Panc1 (cell line): ENCODE measurements at regions not wholly inside any gene's neighbourhood (a gene's known extent, or its start where the extent isn't known, plus 50 kb on each side); places are given as distances from the start of the nearest gene placed in this dataset.
"Not testable (repeated sequence)": the region's sequence is repeated elsewhere in the genome, so short reads cannot be mapped to it uniquely, and the experiment has no call there.

ENCODE experiments used
- ATAC-seq: fragments of 200-7000 bp; cut with Tn5 transposase; 2 replicates; pipeline ENCODE4 v1.9.1; 2020; ENCODE audit warnings: mild to moderate bottlenecking, moderate library complexity
- BruUV-seq: library from RNA; stranded (reverse); fragments of 400-500 nt; replicated peaks from 2 replicates; lab custom pipeline; 2021; lab: Mats Ljungman, UMichigan
- CTCF ChIA-PET: fragments of 300-600 bp; sonication (Branson Sonifier 250); formaldehyde crosslinking; loops from one replicate; lab custom pipeline; 2022; ENCODE audit warnings: antibody characterized with exemption; lab: Charles Lee
- POLR2A ChIA-PET: fragments of 300-600 bp; sonication (Branson Sonifier 250); formaldehyde crosslinking; loops from one replicate; lab custom pipeline; 2022; ENCODE audit warnings: antibody characterized with exemption; lab: Charles Lee
- DNase-seq: peaks from one replicate; pipeline ENCODE4 v3.0.0-alpha.2; 2010; ENCODE audit warnings: low read depth, low spot score
- H3K27ac ChIP-seq: 2 replicates; pipeline ENCODE4 v1.5.1; 2011; ENCODE audit warnings: mild to moderate bottlenecking, low read length, inconsistent platforms
- H3K27me3 ChIP-seq: fragments of 200-500 bp; sonication (Bioruptor generic); 2 replicates; pipeline ENCODE4 v1.6.0; 2014; ENCODE audit warnings: low read length, inconsistent platforms; ENCODE audit not compliant: control insufficient read depth, insufficient read depth
- H3K36me3 ChIP-seq: fragments of 200-500 bp; sonication (Bioruptor generic); 2 replicates; pipeline ENCODE4 v1.5.1; 2014; ENCODE audit warnings: inconsistent platforms, mild to moderate bottlenecking, low read length, moderate library complexity; ENCODE audit not compliant: control insufficient read depth, insufficient read depth
- H3K4me1 ChIP-seq: 2 replicates; pipeline ENCODE4 v1.5.1; 2011; ENCODE audit warnings: inconsistent platforms, mild to moderate bottlenecking, low read length, moderate library complexity; ENCODE audit not compliant: control insufficient read depth, insufficient read depth
- H3K4me3 ChIP-seq, 2 experiments: 2 replicates each; pipeline ENCODE4 v1.5.1; 2011 to 2012; ENCODE audit warnings: low read depth in 2 of 2, low read length in 2 of 2, mild to moderate bottlenecking in 2 of 2, inconsistent platforms in 1 of 2, moderate library complexity in 1 of 2
- H3K9me3 ChIP-seq: fragments of 200-500 bp; sonication (Bioruptor generic); 2 replicates; pipeline ENCODE4 v1.5.1; 2014; ENCODE audit warnings: low read depth, mild to moderate bottlenecking, inconsistent platforms, low read length, moderate library complexity; ENCODE audit not compliant: control insufficient read depth, insufficient read depth
- in situ Hi-C: cut with HindIII; loops from 2 replicates; pipeline ENCODE4 v1.10.0; 2016; ENCODE audit warnings: low sequenced_read_pairs, low pct_unique_long_range_greater_than_20kb
- intact Hi-C: fragments of 100-400 bp; cut with micrococcal nuclease; formaldehyde crosslinking; loops from one replicate; pipeline ENCODE4 v1.10.0; 2022; ENCODE audit not compliant: unreplicated experiment

- H3K36me3 ChIP-seq, BruUV-seq, intact Hi-C loops, CTCF ChIA-PET, in situ Hi-C loops, H3K4me1 ChIP-seq, H3K27ac ChIP-seq, H3K4me3 ChIP-seq, ATAC-seq, H3K9me3 ChIP-seq, H3K27me3 ChIP-seq, POLR2A ChIA-PET, DNase-seq: not testable (repeated sequence)
Measured at GRCh38 chr5:34096033-34096432, 53.0 kb upstream of the C1QTNF3 start.

GRCh38 chr5:34099891-34100290 lies 56.9 kb upstream of the C1QTNF3 start:
- H3K27ac ChIP-seq, H3K27me3 ChIP-seq, DNase-seq, ATAC-seq, H3K9me3 ChIP-seq, intact Hi-C loops, H3K4me3 ChIP-seq, CTCF ChIA-PET, BruUV-seq, H3K36me3 ChIP-seq, POLR2A ChIA-PET, H3K4me1 ChIP-seq, in situ Hi-C loops: not testable (repeated sequence)

GRCh38 chr5:34101567-34101966 lies 58.6 kb upstream of the C1QTNF3 start:
- in situ Hi-C loops, CTCF ChIA-PET, H3K4me3 ChIP-seq, H3K36me3 ChIP-seq, intact Hi-C loops, H3K4me1 ChIP-seq, H3K27ac ChIP-seq, BruUV-seq, ATAC-seq, POLR2A ChIA-PET, DNase-seq, H3K27me3 ChIP-seq, H3K9me3 ChIP-seq: not testable (repeated sequence)

DNA sequence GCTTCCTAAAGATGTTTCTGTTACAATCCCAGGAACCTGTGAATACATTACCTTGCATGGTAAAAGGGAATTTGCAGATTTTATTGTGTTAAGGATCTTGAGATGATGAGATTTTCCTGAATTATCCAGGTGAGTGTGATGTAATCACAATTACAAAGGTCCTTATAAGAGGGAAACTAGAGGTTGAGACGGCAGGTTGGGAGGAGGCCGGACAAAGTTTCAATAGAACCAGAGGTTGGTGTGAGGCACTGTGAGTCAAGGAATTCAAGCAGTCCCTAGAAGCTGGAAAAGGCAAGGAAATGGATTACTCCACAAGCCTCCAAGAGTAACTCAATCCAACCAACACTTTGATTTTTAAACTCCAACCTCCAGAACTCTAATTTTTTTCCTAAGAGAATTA lies 65.9 kb upstream of the C1QTNF3 start:
- H3K36me3 ChIP-seq, in situ Hi-C loops, ATAC-seq, BruUV-seq, H3K27ac ChIP-seq, DNase-seq, H3K4me1 ChIP-seq, H3K27me3 ChIP-seq, POLR2A ChIA-PET, intact Hi-C loops, H3K4me3 ChIP-seq, H3K9me3 ChIP-seq, CTCF ChIA-PET: not testable (repeated sequence)

- DNase-seq, ATAC-seq, intact Hi-C loops, H3K27ac ChIP-seq, H3K36me3 ChIP-seq, H3K4me3 ChIP-seq, POLR2A ChIA-PET, H3K4me1 ChIP-seq, H3K27me3 ChIP-seq, CTCF ChIA-PET, in situ Hi-C loops, H3K9me3 ChIP-seq, BruUV-seq: not testable (repeated sequence)
Measured at GRCh38 chr5:34124280-34124679, 81.3 kb upstream of the C1QTNF3 start.

GRCh38 chr5:34125354-34125753 lies 82.3 kb upstream of the C1QTNF3 start:
- H3K4me1 ChIP-seq, POLR2A ChIA-PET, H3K36me3 ChIP-seq, H3K4me3 ChIP-seq, ATAC-seq, DNase-seq, BruUV-seq, H3K27me3 ChIP-seq, intact Hi-C loops, H3K9me3 ChIP-seq, H3K27ac ChIP-seq, CTCF ChIA-PET, in situ Hi-C loops: not testable (repeated sequence)

- intact Hi-C loops, result not testable (repeated sequence)
Measured at GRCh38 chr5:34126741-34127140, 83.7 kb upstream of the C1QTNF3 start.

GRCh38 chr5:34127818-34128217 lies 84.8 kb upstream of the C1QTNF3 start:
- ATAC-seq, result not testable (repeated sequence)

More at GRCh38 chr5:34126741-34127140, 83.7 kb upstream of the C1QTNF3 start:
- H3K4me3 ChIP-seq, H3K4me1 ChIP-seq, in situ Hi-C loops, DNase-seq, H3K27ac ChIP-seq, H3K36me3 ChIP-seq, BruUV-seq, POLR2A ChIA-PET, H3K27me3 ChIP-seq, CTCF ChIA-PET, ATAC-seq, H3K9me3 ChIP-seq: not testable (repeated sequence)

More at GRCh38 chr5:34127818-34128217, 84.8 kb upstream of the C1QTNF3 start:
- intact Hi-C loops, H3K27ac ChIP-seq, H3K9me3 ChIP-seq, DNase-seq, BruUV-seq, in situ Hi-C loops, H3K4me1 ChIP-seq, CTCF ChIA-PET, POLR2A ChIA-PET, H3K36me3 ChIP-seq, H3K27me3 ChIP-seq, H3K4me3 ChIP-seq: not testable (repeated sequence)
